HFFc6 (cell line): ENCODE measurements at regions not wholly inside any gene's neighbourhood (a gene's known extent, or its start where the extent isn't known, plus 50 kb on each side); places are given as distances from the start of the nearest gene placed in this dataset.
"Not testable (repeated sequence)": the region's sequence is repeated elsewhere in the genome, so short reads cannot be mapped to it uniquely, and the experiment has no call there.

Experiments used
- DNase-seq: peaks from one replicate; pipeline ENCODE4 v3.0.0-alpha.2; 2018
- H3K27ac Mint-ChIP-seq: 2 replicates; pipeline ENCODE4 v1.8.0; 2020; ENCODE audit warnings: mild to moderate bottlenecking, mixed read lengths
- H3K27me3 Mint-ChIP-seq: 2 replicates; pipeline ENCODE4 v1.8.0; 2021; ENCODE audit warnings: mild to moderate bottlenecking, moderate library complexity, mixed read lengths; ENCODE audit not compliant: insufficient read depth
- H3K36me3 Mint-ChIP-seq: 2 replicates; pipeline ENCODE4 v1.8.0; 2021; ENCODE audit warnings: low read depth, mixed read lengths
- H3K4me1 Mint-ChIP-seq: 2 replicates; pipeline ENCODE4 v1.8.0; 2020; ENCODE audit warnings: low read depth, mixed read lengths
- H3K4me3 Mint-ChIP-seq: 2 replicates; pipeline ENCODE4 v1.8.0; 2020; ENCODE audit warnings: mild to moderate bottlenecking, moderate library complexity, mixed read lengths
- H3K9me3 Mint-ChIP-seq: 2 replicates; pipeline ENCODE4 v1.8.0; 2020; ENCODE audit warnings: mild to moderate bottlenecking, mixed read lengths
- CTCF ChIP-seq: fragments of 200-600 bp; sonication (generic); IDR thresholded peaks from 2 replicates; pipeline ENCODE4 v1.5.0; 2021; ENCODE audit warnings: antibody characterized with exemption, mild to moderate bottlenecking

GRCh38 chr21:9748451-9748850, 772.9 kb upstream of the TPTE start:
- not testable (repeated sequence) for H3K27ac Mint-ChIP-seq, H3K27me3 Mint-ChIP-seq, H3K4me3 Mint-ChIP-seq

GRCh38 chr21:9749741-9750230, 771.6 kb upstream of the TPTE start:
- not testable (repeated sequence) for H3K36me3 Mint-ChIP-seq, H3K4me3 Mint-ChIP-seq, H3K27ac Mint-ChIP-seq, H3K27me3 Mint-ChIP-seq, DNase-seq, H3K4me1 Mint-ChIP-seq
- H3K9me3 Mint-ChIP-seq = peaks cover 19% of the 10 kb centered on the region; the same call in 1 of the 2 replicates

More at GRCh38 chr21:9748451-9748850, 772.9 kb upstream of the TPTE start:
- H3K4me1 Mint-ChIP-seq, DNase-seq, H3K36me3 Mint-ChIP-seq: not testable (repeated sequence)
- H3K9me3 Mint-ChIP-seq = peaks cover 19% of the 10 kb centered on the region; the same call in 1 of the 2 replicates

GRCh38 chr21:9750341-9751086, 770.9 kb upstream of the TPTE start:
- TF ChIP-seq CTCF = no peak
- Mint-ChIP-seq H3K36me3 (no peaks in the 10 kb centered on the region), H3K9me3 (peaks cover 27% of the 10 kb centered on the region), H3K4me3 (no peak overlapping the region), H3K27ac (no peak overlapping the region), H3K27me3 (no peaks in the 10 kb centered on the region), H3K4me1 (no peaks in the 10 kb centered on the region)
- DNase-seq = no peak

- not testable (repeated sequence) for H3K4me3 Mint-ChIP-seq, H3K4me1 Mint-ChIP-seq, H3K36me3 Mint-ChIP-seq, DNase-seq, H3K27me3 Mint-ChIP-seq, H3K27ac Mint-ChIP-seq
- H3K9me3 Mint-ChIP-seq = peaks cover 32% of the 10 kb centered on the region
These were observed 770.2 kb upstream of the TPTE start for GRCh38 chr21:9751087-9751585.

- H3K27me3 Mint-ChIP-seq, H3K27ac Mint-ChIP-seq, H3K4me1 Mint-ChIP-seq: not testable (repeated sequence)
These were observed 769.4 kb upstream of the TPTE start for GRCh38 chr21:9752028-9752427.

GRCh38 chr21:9753441-9753840, 767.9 kb upstream of the TPTE start:
- not testable (repeated sequence) for H3K27me3 Mint-ChIP-seq, DNase-seq, H3K4me1 Mint-ChIP-seq, H3K4me3 Mint-ChIP-seq, H3K27ac Mint-ChIP-seq, H3K36me3 Mint-ChIP-seq
- H3K9me3 Mint-ChIP-seq = peaks cover 18% of the 10 kb centered on the region

More at GRCh38 chr21:9752028-9752427, 769.4 kb upstream of the TPTE start:
- H3K4me3 Mint-ChIP-seq, H3K36me3 Mint-ChIP-seq, DNase-seq: not testable (repeated sequence)
- peaks cover 32% of the 10 kb centered on the region for H3K9me3 Mint-ChIP-seq

- H3K27me3 Mint-ChIP-seq = no peaks in the 10 kb centered on the region
- no peak overlapping the region for H3K4me3 Mint-ChIP-seq
- H3K36me3 Mint-ChIP-seq = no peaks in the 10 kb centered on the region
- peaks cover 13% of the 10 kb centered on the region for H3K9me3 Mint-ChIP-seq
- no peaks in the 10 kb centered on the region for H3K4me1 Mint-ChIP-seq
- no peak for TF ChIP-seq CTCF
- DNase-seq = no peak
- no peak overlapping the region for H3K27ac Mint-ChIP-seq
These were observed 767.4 kb upstream of the TPTE start for GRCh38 chr21:9753943-9754342.

GRCh38 chr21:9754434-9754833, 766.9 kb upstream of the TPTE start:
- not testable (repeated sequence) for H3K27me3 Mint-ChIP-seq, H3K4me3 Mint-ChIP-seq, DNase-seq, H3K36me3 Mint-ChIP-seq, H3K4me1 Mint-ChIP-seq, H3K27ac Mint-ChIP-seq
- H3K9me3 Mint-ChIP-seq = peaks cover 13% of the 10 kb centered on the region; the same call in 1 of the 2 replicates
